SK-N-SH treated with all-trans-retinoic acid at 6 μM for 48 hours (cell line): ENCODE measurements at regions not wholly inside any gene's neighbourhood (a gene's known extent, or its start where the extent isn't known, plus 50 kb on each side); places are given as distances from the start of the nearest gene placed in this dataset.

Experiments used
- ATAC-seq: fragments of 200-7000 bp; cut with Tn5 transposase; 3 replicates; pipeline ENCODE4 v1.9.1; 2020; ENCODE audit warnings: mild to moderate bottlenecking, moderate library complexity
- ARNTL ChIP-seq: fragments of 450-650 bp; formaldehyde crosslinking; IDR thresholded peaks from 2 replicates; pipeline ENCODE4 v1.5.0; 2020; ENCODE audit warnings: low read depth, mild to moderate bottlenecking, moderate library complexity, borderline replicate concordance
- BACH2 ChIP-seq: fragments of 250-450 bp; sonication (Bioruptor Pico); IDR thresholded peaks from 2 replicates; pipeline ENCODE4 v1.9.0; 2021; ENCODE audit warnings: mild to moderate bottlenecking, borderline replicate concordance
- CSDC2 ChIP-seq: fragments of 250-450 bp; sonication (Bioruptor Pico); IDR thresholded peaks from 2 replicates; pipeline ENCODE4 v1.5.0; 2020; ENCODE audit warnings: mild to moderate bottlenecking, moderate library complexity
- GLIS3 ChIP-seq: fragments of 250-450 bp; sonication (Bioruptor Pico); IDR thresholded peaks from 2 replicates; pipeline ENCODE4 v1.5.0; 2020; ENCODE audit warnings: mild to moderate bottlenecking, moderate library complexity
- ISL1 ChIP-seq: fragments of 250-450 bp; sonication (Bioruptor Pico); IDR thresholded peaks from 2 replicates; pipeline ENCODE4 v2.1.2; 2022; ENCODE audit warnings: mild to moderate bottlenecking, moderate library complexity
- PPARA ChIP-seq: fragments of 250-450 bp; sonication (Bioruptor Pico); IDR thresholded peaks from 2 replicates; pipeline ENCODE4 v1.5.0; 2020; ENCODE audit warnings: mild to moderate bottlenecking, borderline replicate concordance
- SNAI2 ChIP-seq: fragments of 250-450 bp; sonication (Bioruptor Pico); IDR thresholded peaks from 2 replicates; pipeline ENCODE4 v1.5.0; 2020; ENCODE audit warnings: mild to moderate bottlenecking, moderate library complexity
- TCF4 ChIP-seq: fragments of 250-450 bp; sonication (Bioruptor Pico); IDR thresholded peaks from 2 replicates; pipeline ENCODE4 v1.8.0; 2021; ENCODE audit warnings: mild to moderate bottlenecking, moderate library complexity, borderline replicate concordance
- TOX ChIP-seq: fragments of 250-450 bp; sonication (Bioruptor Pico); IDR thresholded peaks from 2 replicates; pipeline ENCODE4 v1.8.0; 2021; ENCODE audit warnings: mild to moderate bottlenecking, moderate library complexity, borderline replicate concordance
- ZC3H10 ChIP-seq: fragments of 250-450 bp; sonication (Bioruptor Pico); IDR thresholded peaks from 2 replicates; pipeline ENCODE4 v1.5.1; 2021; ENCODE audit warnings: mild to moderate bottlenecking, moderate library complexity
- ZFP3 ChIP-seq: fragments of 250-450 bp; sonication (Bioruptor Pico); IDR thresholded peaks from 2 replicates; pipeline ENCODE4 v1.5.0; 2020; ENCODE audit warnings: mild to moderate bottlenecking, moderate library complexity
- ZNF70 ChIP-seq: fragments of 450-650 bp; formaldehyde crosslinking; IDR thresholded peaks from 2 replicates; pipeline ENCODE4 v1.5.0; 2020; ENCODE audit warnings: mild to moderate bottlenecking, moderate library complexity
- ZNF8 ChIP-seq: fragments of 450-650 bp; formaldehyde crosslinking; IDR thresholded peaks from 2 replicates; pipeline ENCODE4 v1.5.0; 2020; ENCODE audit warnings: mild to moderate bottlenecking, moderate library complexity
- TF ChIP-seq, protein P1 (sequence below): fragments of 250-450 bp; sonication (Bioruptor Pico); IDR thresholded peaks from 2 replicates; pipeline ENCODE4 v1.5.1; 2020; ENCODE audit warnings: low read depth, mild to moderate bottlenecking, moderate library complexity
- TF ChIP-seq, protein P2 (sequence below): fragments of 250-450 bp; sonication (Bioruptor Pico); IDR thresholded peaks from 2 replicates; pipeline ENCODE4 v1.5.0; 2020; ENCODE audit warnings: mild to moderate bottlenecking, moderate library complexity
- TF ChIP-seq, protein P3 (sequence below): fragments of 250-450 bp; sonication (Bioruptor Pico); IDR thresholded peaks from 2 replicates; pipeline ENCODE4 v1.8.0; 2021; ENCODE audit warnings: low read depth, mild to moderate bottlenecking, moderate library complexity, borderline replicate concordance
- TF ChIP-seq, protein P4 (sequence below): fragments of 250-450 bp; sonication (Bioruptor Pico); IDR thresholded peaks from 2 replicates; pipeline ENCODE4 v1.8.0; 2020; ENCODE audit warnings: mild to moderate bottlenecking, moderate library complexity, borderline replicate concordance
- TF ChIP-seq, protein P5 (sequence below): fragments of 250-450 bp; sonication (Bioruptor Pico); IDR thresholded peaks from 2 replicates; pipeline ENCODE4 v1.5.1; 2021; ENCODE audit warnings: mild to moderate bottlenecking, moderate library complexity

DNA sequence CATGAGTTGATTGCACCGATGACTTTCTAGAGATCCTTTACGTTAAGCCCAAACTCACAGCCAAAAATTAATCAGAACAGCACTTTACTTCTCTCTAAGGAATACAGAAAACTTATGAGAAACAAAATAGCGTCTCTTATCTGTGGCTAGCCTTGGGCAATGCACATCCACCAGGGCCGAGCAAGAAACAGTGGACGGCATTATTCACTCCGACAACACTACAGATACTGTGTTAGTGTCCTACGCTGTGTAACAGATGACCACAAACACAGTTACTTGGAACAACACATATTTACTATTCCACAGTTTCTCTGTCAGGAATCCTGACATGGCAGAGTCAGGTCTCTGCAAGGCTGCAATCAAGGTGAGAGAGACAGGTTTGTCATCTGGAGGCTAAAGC, 598.3 kb upstream of the ADARB2 start:
- TF ChIP-seq, protein P1, sequence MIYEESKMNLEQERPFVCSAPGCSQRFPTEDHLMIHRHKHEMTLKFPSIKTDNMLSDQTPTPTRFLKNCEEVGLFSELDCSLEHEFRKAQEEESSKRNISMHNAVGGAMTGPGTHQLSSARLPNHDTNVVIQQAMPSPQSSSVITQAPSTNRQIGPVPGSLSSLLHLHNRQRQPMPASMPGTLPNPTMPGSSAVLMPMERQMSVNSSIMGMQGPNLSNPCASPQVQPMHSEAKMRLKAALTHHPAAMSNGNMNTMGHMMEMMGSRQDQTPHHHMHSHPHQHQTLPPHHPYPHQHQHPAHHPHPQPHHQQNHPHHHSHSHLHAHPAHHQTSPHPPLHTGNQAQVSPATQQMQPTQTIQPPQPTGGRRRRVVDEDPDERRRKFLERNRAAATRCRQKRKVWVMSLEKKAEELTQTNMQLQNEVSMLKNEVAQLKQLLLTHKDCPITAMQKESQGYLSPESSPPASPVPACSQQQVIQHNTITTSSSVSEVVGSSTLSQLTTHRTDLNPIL (CRISPR knock-in tag): no peak
- TF ChIP-seq ZNF70 (CRISPR knock-in tag) (no peak), CSDC2 (no peak), TCF4 (CRISPR knock-in tag) (no peak), PPARA (CRISPR knock-in tag) (no peak)
- TF ChIP-seq, protein P2, sequence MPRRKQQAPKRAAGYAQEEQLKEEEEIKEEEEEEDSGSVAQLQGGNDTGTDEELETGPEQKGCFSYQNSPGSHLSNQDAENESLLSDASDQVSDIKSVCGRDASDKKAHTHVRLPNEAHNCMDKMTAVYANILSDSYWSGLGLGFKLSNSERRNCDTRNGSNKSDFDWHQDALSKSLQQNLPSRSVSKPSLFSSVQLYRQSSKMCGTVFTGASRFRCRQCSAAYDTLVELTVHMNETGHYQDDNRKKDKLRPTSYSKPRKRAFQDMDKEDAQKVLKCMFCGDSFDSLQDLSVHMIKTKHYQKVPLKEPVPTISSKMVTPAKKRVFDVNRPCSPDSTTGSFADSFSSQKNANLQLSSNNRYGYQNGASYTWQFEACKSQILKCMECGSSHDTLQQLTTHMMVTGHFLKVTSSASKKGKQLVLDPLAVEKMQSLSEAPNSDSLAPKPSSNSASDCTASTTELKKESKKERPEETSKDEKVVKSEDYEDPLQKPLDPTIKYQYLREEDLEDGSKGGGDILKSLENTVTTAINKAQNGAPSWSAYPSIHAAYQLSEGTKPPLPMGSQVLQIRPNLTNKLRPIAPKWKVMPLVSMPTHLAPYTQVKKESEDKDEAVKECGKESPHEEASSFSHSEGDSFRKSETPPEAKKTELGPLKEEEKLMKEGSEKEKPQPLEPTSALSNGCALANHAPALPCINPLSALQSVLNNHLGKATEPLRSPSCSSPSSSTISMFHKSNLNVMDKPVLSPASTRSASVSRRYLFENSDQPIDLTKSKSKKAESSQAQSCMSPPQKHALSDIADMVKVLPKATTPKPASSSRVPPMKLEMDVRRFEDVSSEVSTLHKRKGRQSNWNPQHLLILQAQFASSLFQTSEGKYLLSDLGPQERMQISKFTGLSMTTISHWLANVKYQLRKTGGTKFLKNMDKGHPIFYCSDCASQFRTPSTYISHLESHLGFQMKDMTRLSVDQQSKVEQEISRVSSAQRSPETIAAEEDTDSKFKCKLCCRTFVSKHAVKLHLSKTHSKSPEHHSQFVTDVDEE (CRISPR knock-in tag): no peak
- TF ChIP-seq, protein P3, sequence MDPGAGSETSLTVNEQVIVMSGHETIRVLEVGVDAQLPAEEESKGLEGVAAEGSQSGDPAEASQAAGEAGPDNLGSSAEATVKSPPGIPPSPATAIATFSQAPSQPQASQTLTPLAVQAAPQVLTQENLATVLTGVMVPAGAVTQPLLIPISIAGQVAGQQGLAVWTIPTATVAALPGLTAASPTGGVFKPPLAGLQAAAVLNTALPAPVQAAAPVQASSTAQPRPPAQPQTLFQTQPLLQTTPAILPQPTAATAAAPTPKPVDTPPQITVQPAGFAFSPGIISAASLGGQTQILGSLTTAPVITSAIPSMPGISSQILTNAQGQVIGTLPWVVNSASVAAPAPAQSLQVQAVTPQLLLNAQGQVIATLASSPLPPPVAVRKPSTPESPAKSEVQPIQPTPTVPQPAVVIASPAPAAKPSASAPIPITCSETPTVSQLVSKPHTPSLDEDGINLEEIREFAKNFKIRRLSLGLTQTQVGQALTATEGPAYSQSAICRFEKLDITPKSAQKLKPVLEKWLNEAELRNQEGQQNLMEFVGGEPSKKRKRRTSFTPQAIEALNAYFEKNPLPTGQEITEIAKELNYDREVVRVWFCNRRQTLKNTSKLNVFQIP (CRISPR knock-in tag): no peak
- no peak for ATAC-seq

DNA sequence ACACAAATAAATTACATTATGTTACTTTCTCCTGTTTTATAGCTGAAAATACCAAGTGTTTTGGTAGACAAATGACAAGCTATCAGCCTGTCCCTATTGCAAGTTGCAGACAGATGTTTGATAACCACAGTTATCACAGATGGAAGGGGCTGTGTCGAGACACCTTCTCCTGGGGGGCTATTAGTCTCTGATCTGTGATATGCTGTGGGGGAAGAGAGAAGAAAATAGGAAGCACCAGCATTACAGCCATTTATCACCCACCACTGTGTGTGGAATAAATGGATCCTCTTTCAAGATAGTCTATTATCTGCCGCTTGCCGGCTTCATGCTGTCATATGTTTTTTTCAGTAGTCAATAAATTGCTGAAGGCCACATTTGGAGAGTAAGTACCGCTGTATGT, 597.2 kb upstream of the ADARB2 start:
- ATAC-seq: no peak
- TF ChIP-seq SNAI2 (CRISPR knock-in tag) (no peak), ZFP3 (no peak), ZNF8 (CRISPR knock-in tag) (no peak), ZC3H10 (CRISPR knock-in tag) (no peak)
- TF ChIP-seq, all 23 proteins: peak for 0

DNA sequence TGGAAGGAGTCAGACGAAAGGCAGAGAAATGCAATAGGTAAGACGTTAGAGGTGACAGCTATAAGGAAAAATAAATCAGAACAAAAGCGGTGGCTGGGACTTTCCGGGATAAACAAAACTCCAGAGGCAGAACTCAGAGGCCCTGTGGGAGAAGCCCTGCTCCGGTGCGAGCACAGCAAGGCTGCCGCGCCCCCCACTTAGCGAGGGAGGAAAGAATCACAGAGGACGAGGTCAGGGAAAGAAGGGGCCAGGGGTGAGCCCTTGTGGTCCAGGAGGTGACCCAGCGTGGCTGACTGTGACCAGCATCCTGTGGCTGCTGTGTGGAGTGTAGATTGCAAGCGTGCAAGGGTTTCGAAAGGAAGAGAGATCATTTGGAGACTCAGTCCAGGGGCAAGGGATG, 591.8 kb upstream of the ADARB2 start:
- TF ChIP-seq, protein P3 (CRISPR knock-in tag): no peak
- TF ChIP-seq ISL1 (no peak), ARNTL (CRISPR knock-in tag) (no peak), ZFP3 (no peak), BACH2 (CRISPR knock-in tag) (no peak), ZNF8 (CRISPR knock-in tag) (no peak), CSDC2 (no peak), TCF4 (CRISPR knock-in tag) (no peak), PPARA (CRISPR knock-in tag) (no peak), GLIS3 (CRISPR knock-in tag) (no peak), TOX (no peak)
- TF ChIP-seq, protein P4, sequence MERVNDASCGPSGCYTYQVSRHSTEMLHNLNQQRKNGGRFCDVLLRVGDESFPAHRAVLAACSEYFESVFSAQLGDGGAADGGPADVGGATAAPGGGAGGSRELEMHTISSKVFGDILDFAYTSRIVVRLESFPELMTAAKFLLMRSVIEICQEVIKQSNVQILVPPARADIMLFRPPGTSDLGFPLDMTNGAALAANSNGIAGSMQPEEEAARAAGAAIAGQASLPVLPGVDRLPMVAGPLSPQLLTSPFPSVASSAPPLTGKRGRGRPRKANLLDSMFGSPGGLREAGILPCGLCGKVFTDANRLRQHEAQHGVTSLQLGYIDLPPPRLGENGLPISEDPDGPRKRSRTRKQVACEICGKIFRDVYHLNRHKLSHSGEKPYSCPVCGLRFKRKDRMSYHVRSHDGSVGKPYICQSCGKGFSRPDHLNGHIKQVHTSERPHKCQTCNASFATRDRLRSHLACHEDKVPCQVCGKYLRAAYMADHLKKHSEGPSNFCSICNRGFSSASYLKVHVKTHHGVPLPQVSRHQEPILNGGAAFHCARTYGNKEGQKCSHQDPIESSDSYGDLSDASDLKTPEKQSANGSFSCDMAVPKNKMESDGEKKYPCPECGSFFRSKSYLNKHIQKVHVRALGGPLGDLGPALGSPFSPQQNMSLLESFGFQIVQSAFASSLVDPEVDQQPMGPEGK (CRISPR knock-in tag): no peak
- TF ChIP-seq, protein P5, sequence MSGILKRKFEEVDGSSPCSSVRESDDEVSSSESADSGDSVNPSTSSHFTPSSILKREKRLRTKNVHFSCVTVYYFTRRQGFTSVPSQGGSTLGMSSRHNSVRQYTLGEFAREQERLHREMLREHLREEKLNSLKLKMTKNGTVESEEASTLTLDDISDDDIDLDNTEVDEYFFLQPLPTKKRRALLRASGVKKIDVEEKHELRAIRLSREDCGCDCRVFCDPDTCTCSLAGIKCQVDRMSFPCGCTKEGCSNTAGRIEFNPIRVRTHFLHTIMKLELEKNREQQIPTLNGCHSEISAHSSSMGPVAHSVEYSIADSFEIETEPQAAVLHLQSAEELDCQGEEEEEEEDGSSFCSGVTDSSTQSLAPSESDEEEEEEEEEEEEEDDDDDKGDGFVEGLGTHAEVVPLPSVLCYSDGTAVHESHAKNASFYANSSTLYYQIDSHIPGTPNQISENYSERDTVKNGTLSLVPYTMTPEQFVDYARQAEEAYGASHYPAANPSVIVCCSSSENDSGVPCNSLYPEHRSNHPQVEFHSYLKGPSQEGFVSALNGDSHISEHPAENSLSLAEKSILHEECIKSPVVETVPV (CRISPR knock-in tag): no peak
- TF ChIP-seq, protein P1 (CRISPR knock-in tag): no peak
- TF ChIP-seq, all 23 proteins: peak for 0
- ATAC-seq: no peak
